Ishikawa (cell line): ENCODE measurements at regions not wholly inside any gene's neighbourhood (a gene's known extent, or its start where the extent isn't known, plus 50 kb on each side); places are given as distances from the start of the nearest gene placed in this dataset.

ENCODE experiments used
- CEBPB ChIP-seq: IDR thresholded peaks from 2 replicates; pipeline ENCODE4 v1.6.1; 2012
- CREB1 ChIP-seq: IDR thresholded peaks from 2 replicates; pipeline ENCODE4 v1.6.1; 2012; ENCODE audit warnings: low read depth
- EGR1 ChIP-seq: IDR thresholded peaks from 2 replicates; pipeline ENCODE4 v1.6.1; 2012
- EP300 ChIP-seq: IDR thresholded peaks from 2 replicates; pipeline ENCODE4 v1.6.1; 2012; ENCODE audit warnings: borderline replicate concordance
- FOXM1 ChIP-seq: IDR thresholded peaks from 2 replicates; pipeline ENCODE4 v1.6.1; 2012; ENCODE audit warnings: low read depth, borderline replicate concordance
- MAX ChIP-seq: IDR thresholded peaks from 2 replicates; pipeline ENCODE4 v1.6.1; 2012
- NFIC ChIP-seq: IDR thresholded peaks from 2 replicates; pipeline ENCODE4 v1.6.1; 2012
- RAD21 ChIP-seq: IDR thresholded peaks from 2 replicates; pipeline ENCODE4 v1.6.1; 2012; ENCODE audit warnings: low read depth
- REST ChIP-seq: IDR thresholded peaks from 2 replicates; pipeline ENCODE4 v1.6.1; 2012; ENCODE audit warnings: low read depth, mild to moderate bottlenecking
- TAF1 ChIP-seq: IDR thresholded peaks from 2 replicates; pipeline ENCODE4 v1.6.1; 2012; ENCODE audit warnings: low read depth, mild to moderate bottlenecking
- TEAD4 ChIP-seq: IDR thresholded peaks from 2 replicates; pipeline ENCODE4 v1.6.1; 2012
- USF1 ChIP-seq: IDR thresholded peaks from 2 replicates; pipeline ENCODE4 v1.6.1; 2012
- YY1 ChIP-seq: IDR thresholded peaks from 2 replicates; pipeline ENCODE4 v1.6.1; 2012; ENCODE audit warnings: low read depth
- ZBTB7A ChIP-seq: IDR thresholded peaks from 2 replicates; pipeline ENCODE4 v1.6.1; 2012; ENCODE audit warnings: low read depth

- TF ChIP-seq USF1 (no peak), EP300 (no peak), ZBTB7A (no peak), NFIC (no peak), YY1 (no peak), MAX (no peak), TAF1 (no peak), CREB1 (no peak), FOXM1 (no peak), RAD21 (no peak), REST (no peak), EGR1 (no peak), CEBPB (no peak), TEAD4 (no peak)
Observed at GRCh38 chr6:98002678-98003077, 719.7 kb upstream of the MMS22L start.
